IMR-90 (cell line): ENCODE measurements at regions not wholly inside any gene's neighbourhood (a gene's known extent, or its start where the extent isn't known, plus 50 kb on each side); places are given as distances from the start of the nearest gene placed in this dataset.

ENCODE experiments used
- ATAC-seq: fragments of 200-7000 bp; cut with Tn5 transposase; 2 replicates; pipeline ENCODE4 v1.9.1; 2020; ENCODE audit warnings: low read depth, mild to moderate bottlenecking, moderate library complexity
- BruUV-seq: library from RNA; stranded (reverse); fragments of 400-500 nt; replicated peaks from 2 replicates; lab custom pipeline; 2021; lab: Mats Ljungman, UMichigan
- CTCF ChIA-PET: fragments of 300-600 bp; formaldehyde crosslinking; extraction: SDS; loops from one replicate; lab custom pipeline; 2021; ENCODE audit warnings: antibody characterized with exemption; lab: Yijun Ruan, JAX
- POLR2A ChIA-PET: fragments of 300-600 bp; sonication (Branson Sonifier 250); formaldehyde crosslinking; loops from one replicate; lab custom pipeline; 2022; ENCODE audit warnings: antibody characterized with exemption; ENCODE audit not compliant: unreplicated experiment; lab: Charles Lee
- DNase-seq: peaks from one replicate; pipeline ENCODE4 v3.0.0; 2013
- H2AFZ ChIP-seq: replicated peaks from 2 replicates; pipeline ENCODE3; 2013; ENCODE audit warnings: low read length, mild to moderate bottlenecking; ENCODE audit not compliant: poor library complexity
- H2AK5ac ChIP-seq: 2 replicates; pipeline ENCODE4 v1.6.1; 2013; ENCODE audit warnings: low read depth, low read length, inconsistent platforms
- H2AK9ac ChIP-seq: replicated peaks from 2 replicates; pipeline ENCODE3; 2013; ENCODE audit warnings: mild to moderate bottlenecking, low read depth, low read length, moderate library complexity; ENCODE audit not compliant: poor library complexity
- H2BK120ac ChIP-seq: 2 replicates; pipeline ENCODE4 v1.6.1; 2013; ENCODE audit warnings: low read depth, low read length, inconsistent platforms
- H2BK15ac ChIP-seq: 3 replicates; pipeline ENCODE4 v1.6.1; 2013; ENCODE audit warnings: low read depth, low read length, inconsistent platforms
- H2BK20ac ChIP-seq: 2 replicates; pipeline ENCODE4 v1.6.1; 2013; ENCODE audit warnings: low read depth, mild to moderate bottlenecking, inconsistent platforms, low read length, moderate library complexity
- H2BK5ac ChIP-seq: 2 replicates; pipeline ENCODE4 v1.6.1; 2013; ENCODE audit warnings: mild to moderate bottlenecking, low read depth, low read length, inconsistent platforms; ENCODE audit not compliant: poor library complexity, severe bottlenecking
- H3K14ac ChIP-seq: replicated peaks from 2 replicates; pipeline ENCODE4 v1.6.1; 2013; ENCODE audit warnings: low read depth, low read length, inconsistent platforms
- H3K18ac ChIP-seq: 2 replicates; pipeline ENCODE4 v1.6.1; 2013; ENCODE audit warnings: low read depth, low read length, control low read depth
- H3K23ac ChIP-seq: 2 replicates; pipeline ENCODE4 v1.6.1; 2013; ENCODE audit warnings: low read depth, low read length, inconsistent platforms
- H3K27ac ChIP-seq: 2 replicates; pipeline ENCODE4 v1.5.1; 2013; ENCODE audit warnings: mild to moderate bottlenecking, control low read depth, low read length; ENCODE audit not compliant: insufficient read depth
- H3K27me3 ChIP-seq: 2 replicates; pipeline ENCODE4 v1.6.1; 2013; ENCODE audit warnings: low read length; ENCODE audit not compliant: control insufficient read depth, insufficient read depth
- H3K36me3 ChIP-seq: 2 replicates; pipeline ENCODE4 v1.6.1; 2013; ENCODE audit warnings: low read length, mixed read lengths; ENCODE audit not compliant: control insufficient read depth, insufficient read depth
- H3K4ac ChIP-seq: 2 replicates; pipeline ENCODE4 v1.6.1; 2013; ENCODE audit warnings: low read depth, low read length, inconsistent platforms
- H3K4me1 ChIP-seq: 2 replicates; pipeline ENCODE4 v1.6.1; 2013; ENCODE audit warnings: low read length, mixed read lengths; ENCODE audit not compliant: control insufficient read depth, insufficient read depth
- H3K4me2 ChIP-seq: 2 replicates; pipeline ENCODE4 v1.6.1; 2013; ENCODE audit warnings: low read depth, mild to moderate bottlenecking, control low read depth, low read length, moderate library complexity
- H3K4me3 ChIP-seq: 2 replicates; pipeline ENCODE4 v1.5.1; 2013; ENCODE audit warnings: low read depth, mild to moderate bottlenecking, control low read depth, low read length, moderate library complexity; ENCODE audit not compliant: insufficient read depth
- H3K56ac ChIP-seq: 2 replicates; pipeline ENCODE4 v1.6.1; 2013; ENCODE audit warnings: low read length, inconsistent platforms; ENCODE audit not compliant: insufficient read depth; ENCODE audit errors: extremely low read depth
- H3K79me1 ChIP-seq, 2 experiments: 2 replicates each; pipeline ENCODE4 v1.6.1; 2013; ENCODE audit warnings: low read length in 2 of 2, inconsistent platforms in 1 of 2, low read depth in 1 of 2
- H3K9ac ChIP-seq: 2 replicates; pipeline ENCODE4 v1.6.1; 2013; ENCODE audit warnings: low read depth, low read length, control low read depth
- H3K9me1 ChIP-seq: 2 replicates; pipeline ENCODE4 v1.6.1; 2013; ENCODE audit warnings: low read length, inconsistent platforms; ENCODE audit not compliant: insufficient read depth
- H3K9me3 ChIP-seq: 2 replicates; pipeline ENCODE4 v1.6.1; 2013; ENCODE audit warnings: low read length; ENCODE audit not compliant: control insufficient read depth, insufficient read depth
- H4K20me1 ChIP-seq: 2 replicates; pipeline ENCODE4 v1.6.1; 2013; ENCODE audit warnings: low read length, inconsistent platforms; ENCODE audit not compliant: insufficient read depth
- H4K5ac ChIP-seq: 2 replicates; pipeline ENCODE4 v1.6.1; 2013; ENCODE audit warnings: mild to moderate bottlenecking, low read depth, low read length, control low read depth
- H4K8ac ChIP-seq, 2 experiments: 2 replicates each; pipeline ENCODE4 v1.6.1; 2013; ENCODE audit warnings: low read depth in 2 of 2, low read length in 2 of 2, control low read depth in 1 of 2, inconsistent platforms in 1 of 2
- H4K91ac ChIP-seq: 2 replicates; pipeline ENCODE4 v1.6.1; 2013; ENCODE audit warnings: low read depth, low read length, inconsistent platforms; ENCODE audit not compliant: insufficient read depth
- CEBPB ChIP-seq: IDR thresholded peaks from 2 replicates; pipeline ENCODE4 v1.6.1; 2012; ENCODE audit warnings: low read depth, low read length, improper control_type of control experiment
- CHD1 ChIP-seq: IDR thresholded peaks from 2 replicates; pipeline ENCODE4 v1.6.1; 2012; ENCODE audit warnings: low read depth, low read length, improper control_type of control experiment
- FOS ChIP-seq: fragments of 150-350 bp; IDR thresholded peaks from 2 replicates; pipeline ENCODE4 v1.6.1; 2016; ENCODE audit warnings: low read depth, low read length
- MAFK ChIP-seq: IDR thresholded peaks from 2 replicates; pipeline ENCODE4 v1.6.1; 2012; ENCODE audit warnings: low read depth, low read length, improper control_type of control experiment
- MXI1 ChIP-seq: IDR thresholded peaks from 2 replicates; pipeline ENCODE4 v1.6.1; 2012; ENCODE audit warnings: low read depth, mild to moderate bottlenecking, low read length, moderate library complexity, borderline replicate concordance
- NFE2L2 ChIP-seq: fragments of 150-350 bp; IDR thresholded peaks from 2 replicates; pipeline ENCODE4 v1.6.1; 2016; ENCODE audit warnings: low read depth, mild to moderate bottlenecking, low read length
- RAD21 ChIP-seq: IDR thresholded peaks from 2 replicates; pipeline ENCODE4 v1.6.1; 2012; ENCODE audit warnings: low read length, improper control_type of control experiment
- RCOR1 ChIP-seq: IDR thresholded peaks from 2 replicates; pipeline ENCODE4 v1.6.1; 2012; ENCODE audit warnings: mild to moderate bottlenecking, low read length, improper control_type of control experiment; ENCODE audit not compliant: insufficient replicate concordance
- RFX5 ChIP-seq: IDR thresholded peaks from 2 replicates; pipeline ENCODE4 v1.8.0; 2012; ENCODE audit warnings: low read depth, mild to moderate bottlenecking, low read length, moderate library complexity
- WGBS, 2 experiments: methylation state at CpG; one replicate each; pipeline versions ENCODE4 v1.1.5 to v1.1.7; 2013; ENCODE audit warnings: missing lambda C conversion rate in 2 of 2; ENCODE audit not compliant: insufficient read length in 1 of 2; ENCODE audit errors: extremely low coverage in 2 of 2; 5-methylcytosine and 5-hydroxymethylcytosine counted together
- dilution Hi-C: fragments of 300-500 bp; cut with HindIII; formaldehyde crosslinking; loops from one replicate; pipeline ENCODE4 v1.14.3; 2018; ENCODE audit warnings: low sequenced_read_pairs; ENCODE audit not compliant: unreplicated experiment
- in situ Hi-C: fragments of 300-500 bp; cut with MboI; formaldehyde crosslinking; loops from 3 replicates; pipeline ENCODE4 v1.14.3; 2019; ENCODE audit warnings: low sequenced_read_pairs, inconsistent platforms, mixed read lengths
- intact Hi-C: fragments of 100-400 bp; cut with micrococcal nuclease; formaldehyde crosslinking; loops from 2 replicates; pipeline ENCODE4 v1.10.0; 2022
- TF ChIP-seq, protein P1 (sequence below): fragments of 150-350 bp; IDR thresholded peaks from 2 replicates; pipeline ENCODE4 v1.6.1; 2017; ENCODE audit warnings: mild to moderate bottlenecking, antibody characterized with exemption, low read length, low read depth

DNA sequence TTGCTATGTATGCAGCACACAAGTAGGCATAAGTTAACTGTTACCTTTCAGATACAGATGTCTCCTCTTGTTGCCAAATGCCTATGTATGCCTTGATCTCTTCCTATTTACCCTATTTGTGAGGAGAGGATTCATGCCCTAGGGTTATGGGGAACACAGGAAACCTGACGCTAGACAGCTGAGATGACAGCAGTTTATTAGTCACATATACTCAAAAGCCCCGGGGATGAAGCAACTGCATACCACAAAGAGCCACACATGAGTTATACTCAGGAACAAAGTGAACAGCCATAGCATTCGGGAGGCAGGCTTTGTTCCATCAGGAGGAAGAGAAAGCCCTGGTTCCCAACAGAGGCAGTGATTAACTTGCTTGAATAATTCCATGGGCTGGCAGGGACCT lies 1011.7 kb upstream of the PCDH7 start:
- in situ Hi-C loops: no loop called here
- Histone ChIP-seq H3K27me3 (no peaks in the 10 kb centered on the region), H4K91ac (peak overlapping the region; percentile 73), H3K23ac (peak overlapping the region; percentile 85; the same call in 1 of the 2 replicates), H3K56ac (peak overlapping the region; percentile 71), H2AFZ (peak overlapping the region; percentile 91), H3K4me3 (no peak overlapping the region), H4K8ac (peak overlapping the region; percentile 44 to 96; a peak in 3 of 4 replicates), H2AK9ac (no peak overlapping the region), H2BK20ac (peak overlapping the region; percentile 96), H2BK15ac (peak overlapping the region; percentile 80; the same call in 2 of the 3 replicates), H3K9me3 (peaks cover 6% of the 10 kb centered on the region), H3K4ac (peak overlapping the region; percentile 94), H3K18ac (peak overlapping the region; percentile 96), H3K27ac (peak overlapping the region; percentile 98), H2BK120ac (peak overlapping the region; percentile 95), H4K20me1 (no peaks in the 10 kb centered on the region), H3K14ac (peak overlapping the region; percentile 92), H3K4me2 (peak overlapping the region; percentile 66), H3K9ac (peak overlapping the region; percentile 46; the same call in 1 of the 2 replicates), H2BK5ac (peak overlapping the region; percentile 98), H2AK5ac (peak overlapping the region; percentile 65; the same call in 1 of the 2 replicates), H3K9me1 (peaks cover 8% of the 10 kb centered on the region; the same call in 1 of the 2 replicates), H3K4me1 (peaks cover 6% of the 10 kb centered on the region), H3K79me1 (no peaks in the 10 kb centered on the region), H4K5ac (peak overlapping the region; percentile 99), H3K36me3 (no peaks in the 10 kb centered on the region)
- intact Hi-C loops: no loop called here
- ATAC-seq (peak; percentile 78), DNase-seq (peak; percentile 88)
- CTCF ChIA-PET: no interaction called here
- POLR2A ChIA-PET: no interaction called here
- WGBS, 2 experiments: no CpG with 5 or more reads among the region's 3 CpGs
- dilution Hi-C loops: no loop called here
- no TSS peak for BruUV-seq
- no peak for TF ChIP-seq RFX5
- no peak for TF ChIP-seq MAFK
- peak; percentile 94 for TF ChIP-seq CEBPB
- no peak for TF ChIP-seq RCOR1
- no peak for TF ChIP-seq MXI1
- TF ChIP-seq, protein P1, sequence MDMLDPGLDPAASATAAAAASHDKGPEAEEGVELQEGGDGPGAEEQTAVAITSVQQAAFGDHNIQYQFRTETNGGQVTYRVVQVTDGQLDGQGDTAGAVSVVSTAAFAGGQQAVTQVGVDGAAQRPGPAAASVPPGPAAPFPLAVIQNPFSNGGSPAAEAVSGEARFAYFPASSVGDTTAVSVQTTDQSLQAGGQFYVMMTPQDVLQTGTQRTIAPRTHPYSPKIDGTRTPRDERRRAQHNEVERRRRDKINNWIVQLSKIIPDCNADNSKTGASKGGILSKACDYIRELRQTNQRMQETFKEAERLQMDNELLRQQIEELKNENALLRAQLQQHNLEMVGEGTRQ: no peak
- TF ChIP-seq NFE2L2: no peak
- TF ChIP-seq RAD21: no peak
- no peak for TF ChIP-seq CHD1
- TF ChIP-seq FOS: 0 out of 2 replicates have a peak, but pooled peaks have one; percentile 31
